ENCODE measurements at regions not wholly inside any gene's neighbourhood (a gene's known extent, or its start where the extent isn't known, plus 50 kb on each side); places are given as distances from the start of the nearest gene placed in this dataset.

- TF ChIP-seq CTCF (IDR thresholded peaks at IDR 0.05) = no peak
- no peak for TF ChIP-seq POLR2A (IDR thresholded peaks at IDR 0.05)
These were observed 520.1 kb downstream of the DSC3 start for GRCh38 chr18:30522288-30522929.

All from body of pancreas (tissue), 4 donors.